Left ventricle myocardium inferior (tissue), 1 donor: ENCODE measurements at regions not wholly inside any gene's neighbourhood (a gene's known extent, or its start where the extent isn't known, plus 50 kb on each side); places are given as distances from the start of the nearest gene placed in this dataset.

Experiments used
- DNase-seq: peaks from one replicate; pipeline ENCODE4 v3.0.0-alpha.2; 2020
- H3K27ac ChIP-seq: fragments of 200-600 bp; replicated peaks from 2 replicates; pipeline ENCODE4 v1.8.0; 2021
- H3K27me3 ChIP-seq: fragments of 200-600 bp; 2 replicates; pipeline ENCODE4 v1.8.0; 2021; ENCODE audit warnings: low read depth
- H3K36me3 ChIP-seq: fragments of 200-600 bp; 2 replicates; pipeline ENCODE4 v1.8.0; 2021
- H3K4me1 ChIP-seq: fragments of 200-600 bp; 2 replicates; pipeline ENCODE4 v1.8.0; 2021
- H3K4me3 ChIP-seq: fragments of 200-600 bp; 2 replicates; pipeline ENCODE4 v1.8.0; 2021; ENCODE audit warnings: mild to moderate bottlenecking, moderate library complexity
- H3K9me3 ChIP-seq: fragments of 200-600 bp; replicated peaks from 2 replicates; pipeline ENCODE4 v1.8.0; 2021
- CTCF ChIP-seq: fragments of 200-600 bp; IDR thresholded peaks from 2 replicates; pipeline ENCODE4 v1.8.0; 2021; ENCODE audit warnings: antibody characterized with exemption, mild to moderate bottlenecking, borderline replicate concordance
- intact Hi-C: fragments of 100-400 bp; cut with micrococcal nuclease; formaldehyde crosslinking; loops from one replicate; pipeline ENCODE4 v1.11.0; 2022
- donor health status: DM: no; HTN: yes; CAD: no; lungs with severe emphysema.

GRCh38 chr20:12316794-12317193 lies 399.1 kb downstream of the BTBD3 start:
- TF ChIP-seq CTCF = no peak
- no peaks in the 10 kb centered on the region for H3K36me3 ChIP-seq
- no peak overlapping the region for H3K4me3 ChIP-seq
- intact Hi-C loops = no loop called here
- no peaks in the 10 kb centered on the region for H3K4me1 ChIP-seq
- no peaks in the 10 kb centered on the region for H3K9me3 ChIP-seq
- no peaks in the 10 kb centered on the region for H3K27me3 ChIP-seq
- no peak overlapping the region for H3K27ac ChIP-seq
- DNase-seq = no peak

- DNase-seq = no peak
- no peak for TF ChIP-seq CTCF
- H3K9me3 ChIP-seq = no peaks in the 10 kb centered on the region
- no peaks in the 10 kb centered on the region for H3K36me3 ChIP-seq
- no peak overlapping the region for H3K27ac ChIP-seq
- no peaks in the 10 kb centered on the region for H3K4me1 ChIP-seq
- intact Hi-C loops = no loop called here
- H3K4me3 ChIP-seq = no peak overlapping the region
- no peaks in the 10 kb centered on the region for H3K27me3 ChIP-seq
Measured at GRCh38 chr20:12317433-12317832, 399.7 kb downstream of the BTBD3 start.

GRCh38 chr20:12318043-12318442 lies 400.4 kb downstream of the BTBD3 start:
- Histone ChIP-seq H3K27me3 (no peaks in the 10 kb centered on the region), H3K36me3 (no peaks in the 10 kb centered on the region), H3K27ac (no peak overlapping the region), H3K4me1 (no peaks in the 10 kb centered on the region), H3K9me3 (no peaks in the 10 kb centered on the region), H3K4me3 (no peak overlapping the region)
- intact Hi-C loops = no loop called here
- DNase-seq = no peak
- no peak for TF ChIP-seq CTCF

GRCh38 chr20:12321736-12322135 lies 404.0 kb downstream of the BTBD3 start:
- Histone ChIP-seq H3K9me3 (no peaks in the 10 kb centered on the region), H3K4me1 (no peaks in the 10 kb centered on the region), H3K27me3 (no peaks in the 10 kb centered on the region), H3K4me3 (no peak overlapping the region), H3K36me3 (no peaks in the 10 kb centered on the region), H3K27ac (no peak overlapping the region)
- DNase-seq = no peak
- intact Hi-C loops = no loop called here
- no peak for TF ChIP-seq CTCF

GRCh38 chr20:12327205-12327604 lies 409.5 kb downstream of the BTBD3 start:
- no peak for TF ChIP-seq CTCF
- H3K9me3 ChIP-seq = peaks cover 12% of the 10 kb centered on the region
- intact Hi-C loops = no loop called here

GRCh38 chr20:12331236-12331635 lies 413.5 kb downstream of the BTBD3 start:
- no peak for TF ChIP-seq CTCF
- no peaks in the 10 kb centered on the region for H3K36me3 ChIP-seq
- H3K4me3 ChIP-seq = no peak overlapping the region
- DNase-seq = no peak
- H3K9me3 ChIP-seq = peaks cover 12% of the 10 kb centered on the region
- intact Hi-C loops = no loop called here
- no peaks in the 10 kb centered on the region for H3K4me1 ChIP-seq
- no peaks in the 10 kb centered on the region for H3K27me3 ChIP-seq
- H3K27ac ChIP-seq = no peak overlapping the region

More at GRCh38 chr20:12327205-12327604, 409.5 kb downstream of the BTBD3 start:
- Histone ChIP-seq H3K4me3 (no peak overlapping the region), H3K4me1 (no peaks in the 10 kb centered on the region), H3K27ac (no peak overlapping the region), H3K27me3 (no peaks in the 10 kb centered on the region), H3K36me3 (no peaks in the 10 kb centered on the region)
- no peak for DNase-seq
